Fibroblast of villous mesenchyme (primary cell): ENCODE measurements at regions not wholly inside any gene's neighbourhood (a gene's known extent, or its start where the extent isn't known, plus 50 kb on each side); places are given as distances from the start of the nearest gene placed in this dataset.

Experiments used
- DNase-seq: peaks from one replicate; pipeline ENCODE4 v3.0.0-alpha.2; 2010; ENCODE audit warnings: low read depth
- H3K4me3 ChIP-seq: 2 replicates; pipeline ENCODE4 v1.5.1; 2011; ENCODE audit warnings: low read depth, mild to moderate bottlenecking, low read length
- CTCF ChIP-seq: IDR thresholded peaks from 2 replicates; pipeline ENCODE4 v1.5.1; 2012; ENCODE audit warnings: low read depth, mild to moderate bottlenecking, low read length; ENCODE audit not compliant: insufficient read depth

DNA sequence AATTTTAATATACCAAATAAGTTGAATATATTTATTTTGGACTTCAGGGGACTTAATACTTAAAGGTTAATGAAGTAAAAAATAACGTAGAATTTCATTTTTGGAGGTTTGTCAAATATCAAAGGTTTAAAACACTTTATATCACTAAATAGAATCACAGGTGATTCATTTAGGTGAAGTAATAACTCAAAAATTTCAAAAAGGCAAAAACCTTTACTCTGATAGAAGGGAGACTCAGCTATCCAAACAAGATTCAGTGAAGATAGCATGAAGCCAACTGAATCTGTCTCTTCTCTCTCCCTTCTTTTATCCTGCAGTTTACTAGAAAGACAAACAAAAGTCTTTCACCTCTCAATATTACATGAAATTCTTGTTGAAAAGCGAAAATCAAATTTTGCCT, 110.2 kb upstream of the CYSLTR1 start:
- TF ChIP-seq CTCF, result no peak
- H3K4me3 ChIP-seq, result no peak overlapping the region
- DNase-seq, result no peak

DNA sequence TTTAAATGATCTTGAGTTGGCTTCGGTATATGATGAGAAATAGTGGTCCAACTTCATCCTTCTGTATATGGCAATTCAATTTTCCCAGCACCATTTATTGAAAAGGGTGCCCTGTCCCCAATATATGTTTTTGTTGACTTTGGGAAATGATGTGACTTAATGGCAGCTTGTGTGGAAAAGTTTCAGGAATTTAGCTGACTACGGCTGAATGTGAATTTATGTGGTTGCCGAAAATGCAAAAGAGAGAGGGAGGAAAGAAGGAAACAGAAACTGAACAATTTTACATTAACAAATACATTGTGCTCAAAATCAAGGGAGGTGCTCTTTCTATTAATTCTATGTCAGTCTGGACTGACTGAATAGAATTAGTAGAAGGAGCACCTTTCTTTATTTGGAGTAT, 101.8 kb upstream of the CYSLTR1 start:
- no peak for DNase-seq
- H3K4me3 ChIP-seq, result no peak overlapping the region
- no peak for TF ChIP-seq CTCF

DNA sequence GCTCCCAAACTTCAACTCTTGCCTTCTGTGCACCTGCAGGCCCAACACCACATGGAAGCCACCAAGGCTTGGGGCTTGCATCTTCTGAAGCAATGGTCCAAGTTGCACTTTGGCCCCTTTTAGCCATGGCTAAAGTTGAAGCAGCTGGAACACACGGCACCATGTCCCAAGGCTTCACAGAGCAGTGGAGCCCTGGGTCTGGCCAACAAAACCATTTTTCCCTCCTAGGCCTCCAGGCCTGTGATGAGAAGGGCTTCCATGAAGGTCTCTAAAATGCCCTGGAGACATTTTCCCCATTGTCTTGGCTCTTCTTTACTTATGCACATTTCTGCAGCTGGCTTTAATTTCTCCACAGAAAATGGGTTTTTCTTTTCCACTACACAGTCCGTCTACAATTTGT, 61.3 kb upstream of the CYSLTR1 start:
- no peak for TF ChIP-seq CTCF
- no peak for DNase-seq
- H3K4me3 ChIP-seq, result no peak overlapping the region

GRCh38 chrX:78387364-78387763, 60.0 kb upstream of the CYSLTR1 start:
- no peak for DNase-seq
- TF ChIP-seq CTCF, result no peak
- H3K4me3 ChIP-seq, result no peak overlapping the region

DNA sequence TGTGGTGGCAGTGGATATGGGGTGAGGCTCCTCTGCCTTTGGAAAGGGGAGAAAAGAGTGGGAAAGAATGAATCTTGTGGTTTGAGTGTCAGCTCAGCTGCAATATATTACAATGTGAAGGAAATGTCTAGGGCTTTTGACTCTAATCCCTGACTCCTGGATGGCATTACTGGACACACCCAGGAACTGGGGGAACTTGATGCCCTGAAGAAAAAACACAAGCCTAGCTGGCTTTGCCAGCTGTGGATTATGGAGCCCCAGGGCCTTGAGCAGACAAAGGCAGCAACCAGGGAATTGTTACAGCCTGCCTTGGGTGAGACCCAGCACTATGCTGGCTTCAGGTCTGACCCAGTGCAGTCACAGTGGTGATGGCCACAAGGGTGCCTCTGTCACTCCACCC, 57.1 kb upstream of the CYSLTR1 start:
- TF ChIP-seq CTCF, result no peak
- no peak overlapping the region for H3K4me3 ChIP-seq
- DNase-seq, result no peak

- no peak overlapping the region for H3K4me3 ChIP-seq
- no peak for TF ChIP-seq CTCF
- DNase-seq, result no peak
These were observed 56.2 kb upstream of the CYSLTR1 start for GRCh38 chrX:78383594-78383993.

DNA sequence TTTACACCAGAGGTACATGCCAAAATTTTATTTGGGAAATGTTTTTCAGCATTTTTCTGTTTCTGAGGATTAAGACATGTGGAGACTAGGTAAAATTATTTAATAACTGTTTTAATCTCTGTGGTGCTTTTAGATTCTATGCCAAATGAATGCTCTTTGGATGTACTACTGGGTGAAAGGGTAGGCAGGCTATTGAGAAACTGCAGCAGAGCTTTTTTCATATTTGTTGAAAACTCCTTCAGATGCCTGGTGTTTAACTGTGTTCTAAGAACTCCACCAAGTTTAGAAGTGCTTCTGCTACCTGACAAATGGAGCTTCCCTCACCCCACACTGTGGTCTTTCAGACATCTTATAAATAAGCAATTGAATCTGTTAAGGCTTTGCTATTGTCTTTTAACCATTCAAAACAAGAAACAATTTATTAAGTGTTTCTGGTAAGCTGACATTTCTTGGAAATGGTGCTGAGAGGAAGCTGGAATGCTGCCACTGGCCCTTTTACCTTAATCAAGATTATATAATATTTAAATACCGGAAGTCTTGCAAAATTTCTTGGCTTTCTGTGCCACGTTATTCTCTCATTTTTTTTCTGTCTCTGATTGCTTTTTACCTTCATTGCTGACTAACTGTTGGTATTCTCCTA, 51.2 kb upstream of the CYSLTR1 start:
- H3K4me3 ChIP-seq, result no peak overlapping the region
- TF ChIP-seq CTCF, result no peak
- no peak for DNase-seq
